Thoracic aorta (tissue), 2 donors: ENCODE measurements at regions not wholly inside any gene's neighbourhood (a gene's known extent, or its start where the extent isn't known, plus 50 kb on each side); places are given as distances from the start of the nearest gene placed in this dataset.

Source experiments
- ATAC-seq: fragments of 150-250 bp; one replicate; pipeline ENCODE4 v1.8.0; 2017; ENCODE audit warnings: low read depth; ENCODE audit not compliant: insufficient number of reproducible peaks, low FRiP score
- DNase-seq: peaks from one replicate; pipeline ENCODE4 v3.0.0-alpha.2; 2020; ENCODE audit warnings: low spot score
- H3K27ac ChIP-seq, 2 donors: fragments of 200-600 bp; sonication (generic); 1 replicate in 1 of 2; 2 replicates in 1 of 2; pipeline ENCODE4 v1.5.1; 2016; ENCODE audit warnings: mild to moderate bottlenecking in 2 of 2, moderate library complexity in 2 of 2
- H3K27me3 ChIP-seq: fragments of 200-600 bp; sonication (generic); replicated peaks from 2 replicates; pipeline ENCODE4 v1.6.0; 2016; ENCODE audit warnings: mild to moderate bottlenecking; ENCODE audit not compliant: insufficient read depth
- H3K36me3 ChIP-seq: fragments of 200-600 bp; sonication (generic); one replicate; pipeline ENCODE4 v1.5.1; 2016
- H3K4me1 ChIP-seq, 2 donors: fragments of 200-600 bp; sonication (generic); 1 replicate in 1 of 2; 2 replicates in 1 of 2; pipeline versions ENCODE4 v1.5.1 to v1.6.0; 2016; ENCODE audit warnings: low read depth in 2 of 2, mild to moderate bottlenecking in 1 of 2; ENCODE audit not compliant: control insufficient read depth in 1 of 2
- H3K4me3 ChIP-seq: fragments of 200-600 bp; sonication (generic); 2 replicates; pipeline ENCODE4 v1.5.1; 2016; ENCODE audit warnings: mild to moderate bottlenecking
- H3K9me3 ChIP-seq: fragments of 200-600 bp; sonication (generic); 2 replicates; pipeline ENCODE4 v1.5.1; 2016
- TF ChIP-seq, protein P1 (sequence below): fragments of 200-600 bp; sonication (generic); IDR thresholded peaks from one replicate; pipeline ENCODE4 v1.5.1; 2019; ENCODE audit warnings: antibody characterized with exemption

- Histone ChIP-seq H3K4me1 (no peaks in the 10 kb centered on the region), H3K27me3 (no peaks in the 10 kb centered on the region), H3K27ac (no peak overlapping the region), H3K36me3 (no peaks in the 10 kb centered on the region), H3K4me3 (no peak overlapping the region), H3K9me3 (no peaks in the 10 kb centered on the region)
- DNase-seq (no peak), ATAC-seq (no peak)
- TF ChIP-seq, protein P1, sequence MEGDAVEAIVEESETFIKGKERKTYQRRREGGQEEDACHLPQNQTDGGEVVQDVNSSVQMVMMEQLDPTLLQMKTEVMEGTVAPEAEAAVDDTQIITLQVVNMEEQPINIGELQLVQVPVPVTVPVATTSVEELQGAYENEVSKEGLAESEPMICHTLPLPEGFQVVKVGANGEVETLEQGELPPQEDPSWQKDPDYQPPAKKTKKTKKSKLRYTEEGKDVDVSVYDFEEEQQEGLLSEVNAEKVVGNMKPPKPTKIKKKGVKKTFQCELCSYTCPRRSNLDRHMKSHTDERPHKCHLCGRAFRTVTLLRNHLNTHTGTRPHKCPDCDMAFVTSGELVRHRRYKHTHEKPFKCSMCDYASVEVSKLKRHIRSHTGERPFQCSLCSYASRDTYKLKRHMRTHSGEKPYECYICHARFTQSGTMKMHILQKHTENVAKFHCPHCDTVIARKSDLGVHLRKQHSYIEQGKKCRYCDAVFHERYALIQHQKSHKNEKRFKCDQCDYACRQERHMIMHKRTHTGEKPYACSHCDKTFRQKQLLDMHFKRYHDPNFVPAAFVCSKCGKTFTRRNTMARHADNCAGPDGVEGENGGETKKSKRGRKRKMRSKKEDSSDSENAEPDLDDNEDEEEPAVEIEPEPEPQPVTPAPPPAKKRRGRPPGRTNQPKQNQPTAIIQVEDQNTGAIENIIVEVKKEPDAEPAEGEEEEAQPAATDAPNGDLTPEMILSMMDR = no peak
Observed at GRCh38 chr2:226515344-226516055, 284.1 kb downstream of the IRS1 start.

GRCh38 chr2:226514895-226515294 is 284.7 kb downstream of the IRS1 start:
- H3K4me3 ChIP-seq = no peak overlapping the region
- TF ChIP-seq, protein P1 = no peak
- ATAC-seq (no peak), DNase-seq (no peak)
- no peaks in the 10 kb centered on the region for H3K9me3 ChIP-seq
- no peak overlapping the region for H3K27ac ChIP-seq
- no peaks in the 10 kb centered on the region for H3K36me3 ChIP-seq
- H3K27me3 ChIP-seq = no peaks in the 10 kb centered on the region
- H3K4me1 ChIP-seq = no peaks in the 10 kb centered on the region

DNA sequence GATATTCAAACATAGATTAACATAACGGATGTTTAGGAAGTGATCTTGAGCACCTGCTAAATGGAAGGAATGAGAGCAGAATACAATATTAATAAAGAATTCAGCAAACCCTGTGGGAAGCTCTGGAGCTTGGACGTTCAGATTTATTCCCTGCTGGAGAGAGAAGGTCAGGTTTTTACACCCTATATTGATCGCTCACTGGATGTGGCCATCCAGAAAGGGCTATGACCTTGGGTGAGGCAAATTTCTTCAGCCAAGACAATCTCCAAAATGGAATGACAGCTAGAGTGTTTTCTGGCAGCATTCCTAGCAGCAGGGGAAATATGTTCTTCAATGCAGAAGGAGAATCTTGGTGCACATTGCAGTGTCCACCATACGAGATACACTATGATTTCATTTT is 288.3 kb downstream of the IRS1 start:
- H3K4me3 ChIP-seq = no peak overlapping the region
- H3K27me3 ChIP-seq = no peaks in the 10 kb centered on the region
- peaks cover 3 to 5% of the 10 kb centered on the region in 2 donors for H3K4me1 ChIP-seq
- DNase-seq = no peak
- TF ChIP-seq, protein P1 = no peak
- H3K36me3 ChIP-seq = no peaks in the 10 kb centered on the region
- no peak for ATAC-seq
- H3K9me3 ChIP-seq = no peaks in the 10 kb centered on the region
- H3K27ac ChIP-seq = no peak overlapping the region

DNA sequence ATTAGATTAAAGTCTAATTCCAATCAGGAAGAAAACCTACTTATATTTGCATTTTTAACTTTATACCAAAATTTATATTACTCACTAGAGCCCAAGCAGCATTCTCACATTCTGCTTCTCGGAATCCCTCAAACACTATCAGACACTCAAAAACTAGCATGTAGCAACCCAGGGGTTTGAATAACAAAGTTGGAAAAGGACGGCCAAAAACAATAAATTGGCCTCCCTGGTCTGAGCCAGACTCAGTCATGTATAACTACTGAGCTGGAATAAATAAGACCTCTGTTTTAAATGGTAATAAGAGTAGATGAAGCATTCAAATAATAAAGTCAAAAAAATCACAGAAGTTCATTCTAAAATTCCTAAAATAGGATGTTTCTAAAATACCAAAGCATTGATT is 290.9 kb downstream of the IRS1 start:
- DNase-seq = no peak
- TF ChIP-seq, protein P1 = no peak
- Histone ChIP-seq H3K9me3 (no peaks in the 10 kb centered on the region), H3K4me1 (peaks cover 3 to 5% of the 10 kb centered on the region in 2 donors), H3K27me3 (no peaks in the 10 kb centered on the region), H3K27ac (no peak overlapping the region), H3K36me3 (no peaks in the 10 kb centered on the region), H3K4me3 (no peak overlapping the region)
- no peak for ATAC-seq

- no peak overlapping the region for H3K4me3 ChIP-seq
- H3K27ac ChIP-seq = no peak overlapping the region
- peaks cover 3 to 5% of the 10 kb centered on the region in 2 donors for H3K4me1 ChIP-seq
- H3K27me3 ChIP-seq = no peaks in the 10 kb centered on the region
- no peaks in the 10 kb centered on the region for H3K9me3 ChIP-seq
- TF ChIP-seq, protein P1 = no peak
- no peak for DNase-seq
- ATAC-seq = no peak
- no peaks in the 10 kb centered on the region for H3K36me3 ChIP-seq
Observed at GRCh38 chr2:226508005-226508404, 291.6 kb downstream of the IRS1 start.
